Glomerular visceral epithelial cell (primary cell): ENCODE measurements at regions not wholly inside any gene's neighbourhood (a gene's known extent, or its start where the extent isn't known, plus 50 kb on each side); places are given as distances from the start of the nearest gene placed in this dataset.
"Not testable (repeated sequence)": the region's sequence is repeated elsewhere in the genome, so short reads cannot be mapped to it uniquely, and the experiment has no call there.

Experiments used
- DNase-seq: peaks from one replicate; pipeline ENCODE4 v3.0.0-alpha.2; 2016; ENCODE audit errors: extremely low spot score

DNA sequence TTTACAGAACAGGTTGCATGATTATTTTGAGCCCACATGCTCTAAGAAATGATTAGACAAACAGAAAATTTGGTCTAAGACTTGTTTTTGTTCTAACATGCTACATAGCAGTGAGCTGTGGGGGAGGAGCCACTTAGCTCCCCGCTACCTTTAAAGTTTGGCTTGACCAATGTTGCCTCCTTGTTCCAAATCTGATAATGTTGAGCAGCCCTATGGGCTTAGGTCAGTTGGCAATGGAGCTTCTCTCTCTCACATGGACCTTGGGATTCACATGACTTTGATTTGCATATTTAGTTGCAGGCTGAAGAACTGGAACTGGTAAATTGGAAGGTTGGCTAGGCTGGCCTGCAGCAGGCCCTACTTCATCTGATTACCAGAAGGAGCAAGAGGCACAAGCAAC, 116.4 kb downstream of the EBLN2 start:
- no peak for DNase-seq

DNA sequence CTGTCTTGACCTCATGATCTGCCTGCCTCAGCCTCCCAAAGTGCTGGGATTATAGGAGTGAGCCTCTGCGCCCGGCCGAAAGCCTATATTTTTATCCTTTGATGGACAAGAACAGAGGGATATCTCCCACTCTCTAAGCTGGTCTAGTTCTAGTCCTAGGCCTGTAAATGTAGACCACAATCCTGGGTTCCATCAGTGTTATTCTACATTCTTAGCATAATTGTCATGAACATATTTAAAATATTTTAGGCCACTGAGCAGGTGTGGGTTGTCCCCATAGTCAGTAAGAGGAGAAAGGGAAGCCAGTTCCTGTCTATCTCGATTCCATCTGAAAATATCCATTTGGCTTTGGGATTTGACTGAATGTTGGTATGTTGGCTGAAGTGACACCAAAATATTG, 118.1 kb downstream of the EBLN2 start:
- no peak for DNase-seq

DNA sequence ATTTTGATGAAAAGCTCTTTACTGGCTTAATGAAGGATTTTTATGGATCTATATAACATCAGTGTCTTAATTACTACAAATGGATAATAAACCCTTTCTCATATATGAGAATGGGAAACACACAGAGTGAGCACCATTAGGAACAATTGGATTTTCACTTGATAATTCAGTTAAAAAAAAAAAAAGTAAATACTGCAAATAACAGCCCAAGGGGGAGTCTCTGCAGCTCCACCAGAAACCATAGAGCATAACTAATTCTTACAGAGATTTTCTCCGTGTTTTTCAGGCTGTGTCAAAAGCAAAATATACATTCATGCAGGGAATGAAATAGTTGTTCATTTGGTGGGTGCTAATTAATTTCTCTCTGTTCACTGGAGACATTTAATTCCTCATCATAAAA, 125.3 kb downstream of the EBLN2 start:
- no peak for DNase-seq

DNA sequence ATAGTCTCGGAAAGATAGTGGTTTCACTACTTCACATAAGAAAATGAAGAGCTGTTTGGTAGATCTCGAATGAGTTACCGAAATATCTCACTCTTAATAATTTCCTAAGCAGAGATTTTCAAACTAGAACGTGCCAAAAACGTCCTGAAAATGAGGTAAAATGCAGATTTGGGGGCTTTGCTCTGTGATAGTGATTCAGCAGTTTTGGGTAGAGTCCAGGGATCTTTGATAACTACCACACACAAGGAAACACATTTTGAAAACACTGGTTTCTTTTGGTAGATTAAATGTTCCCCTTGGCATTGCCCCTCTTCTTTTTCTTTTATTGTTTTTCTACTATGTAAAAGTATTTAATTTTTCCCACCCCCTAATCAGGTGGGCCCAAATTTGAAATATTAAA, 125.9 kb downstream of the EBLN2 start:
- no peak for DNase-seq

DNA sequence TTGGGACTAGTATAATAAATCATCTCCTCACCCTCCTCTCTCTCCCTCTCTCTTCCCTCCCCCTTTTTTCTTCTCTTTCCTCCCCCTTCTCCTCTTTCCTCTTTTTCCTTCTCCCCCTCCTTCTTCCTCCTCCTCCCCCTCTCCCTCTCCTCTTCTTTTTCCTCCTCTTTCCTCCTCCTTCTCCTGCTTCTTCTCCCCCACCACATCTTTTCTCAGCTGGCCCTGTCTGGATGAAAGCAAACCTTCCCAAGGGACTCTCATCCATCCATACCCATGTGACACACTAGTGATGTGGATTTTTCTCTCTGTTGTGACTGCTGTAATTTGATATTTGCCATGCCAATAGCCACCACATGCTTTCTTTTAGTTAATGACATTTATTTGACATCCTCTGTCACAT, 127.2 kb downstream of the EBLN2 start:
- no peak for DNase-seq

DNA sequence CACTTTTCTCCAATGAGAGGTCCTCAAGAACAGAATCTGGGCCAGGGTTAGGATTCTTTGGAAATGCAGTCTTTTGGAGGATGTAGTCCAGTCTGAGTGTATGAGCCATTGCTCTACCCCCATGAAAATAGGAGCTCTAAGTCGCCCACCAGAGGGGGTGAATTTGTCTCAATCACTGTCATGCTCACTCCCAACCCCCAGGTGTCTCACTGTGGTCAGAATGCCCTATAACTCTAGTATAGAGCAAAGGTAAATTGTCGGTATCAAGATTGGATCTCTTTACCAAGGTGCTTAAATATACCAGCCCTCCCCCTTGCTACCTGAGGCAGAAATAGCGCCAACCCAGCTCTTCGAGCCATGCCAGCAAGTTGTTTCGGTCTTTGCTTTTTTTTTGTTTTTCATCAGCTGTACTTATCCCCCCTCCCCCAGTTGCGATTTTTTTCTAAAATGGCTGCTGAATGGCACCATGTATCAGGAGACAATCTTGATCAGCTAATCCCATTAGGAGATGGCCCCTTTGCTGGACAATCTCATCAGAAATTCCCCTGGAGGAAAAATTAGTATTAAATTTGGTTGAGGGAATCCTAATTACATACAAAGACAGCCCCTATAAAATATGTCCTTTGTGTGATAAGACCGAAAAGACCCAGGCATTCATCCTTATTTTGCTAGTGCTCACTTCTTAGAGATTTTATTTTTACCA, 130.7 kb downstream of the EBLN2 start:
- no peak for DNase-seq

DNA sequence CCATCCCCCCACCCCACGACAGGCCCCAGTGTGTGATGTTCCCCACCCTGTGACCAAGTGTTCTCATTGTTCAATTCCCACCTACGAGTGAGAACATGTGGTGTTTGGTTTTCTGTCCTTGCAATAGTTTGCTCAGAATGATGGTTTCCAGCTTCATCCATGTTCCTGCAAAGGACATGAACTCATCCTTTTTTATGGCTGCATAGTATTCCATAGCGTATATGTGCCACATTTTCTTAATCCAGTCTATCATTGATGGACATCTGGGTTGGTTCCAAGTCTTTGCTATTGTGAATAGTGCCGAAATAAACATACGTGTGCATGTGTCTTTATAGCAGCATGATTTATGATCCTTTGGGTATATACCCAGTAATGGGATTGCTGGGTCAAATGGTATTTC, 132.5 kb downstream of the EBLN2 start:
- DNase-seq, result not testable (repeated sequence)

DNA sequence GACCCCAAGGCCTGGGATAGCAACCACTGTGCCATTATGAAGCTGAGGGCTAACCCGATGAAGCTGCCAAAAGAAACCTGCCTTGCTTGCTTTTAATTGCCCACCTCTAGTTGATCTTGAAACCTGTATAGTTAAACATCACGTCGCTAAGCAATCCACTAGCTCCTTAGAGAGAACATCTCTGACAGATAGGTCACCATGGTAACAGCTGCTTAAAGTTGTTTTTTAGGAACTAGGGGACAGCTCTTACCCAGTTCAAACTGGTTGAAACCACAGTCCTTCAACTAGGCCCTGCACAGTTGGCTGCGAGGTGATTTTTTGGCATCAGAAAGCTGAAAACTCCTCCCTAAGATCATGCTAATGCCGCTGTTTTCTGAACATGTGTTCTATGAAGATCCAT, 135.7 kb downstream of the EBLN2 start:
- DNase-seq, result no peak

DNA sequence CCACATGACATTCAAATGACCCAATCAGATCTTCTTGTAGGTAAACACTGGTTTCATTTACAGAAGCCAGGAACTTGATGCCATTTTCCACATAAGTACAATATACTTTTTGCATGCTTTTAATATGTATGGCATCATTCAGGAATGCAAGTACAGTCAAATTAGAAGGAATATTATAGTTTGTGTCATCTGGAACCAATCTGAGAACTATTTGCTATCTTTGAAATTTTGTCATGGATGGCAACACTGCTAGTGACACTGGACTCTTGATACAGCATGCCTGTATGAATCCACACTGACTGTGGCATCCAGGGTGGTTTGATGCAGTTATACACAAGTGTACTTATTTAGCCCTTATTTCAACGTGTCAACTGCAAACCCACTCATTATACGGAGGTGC, 141.6 kb downstream of the EBLN2 start:
- DNase-seq, result no peak

DNA sequence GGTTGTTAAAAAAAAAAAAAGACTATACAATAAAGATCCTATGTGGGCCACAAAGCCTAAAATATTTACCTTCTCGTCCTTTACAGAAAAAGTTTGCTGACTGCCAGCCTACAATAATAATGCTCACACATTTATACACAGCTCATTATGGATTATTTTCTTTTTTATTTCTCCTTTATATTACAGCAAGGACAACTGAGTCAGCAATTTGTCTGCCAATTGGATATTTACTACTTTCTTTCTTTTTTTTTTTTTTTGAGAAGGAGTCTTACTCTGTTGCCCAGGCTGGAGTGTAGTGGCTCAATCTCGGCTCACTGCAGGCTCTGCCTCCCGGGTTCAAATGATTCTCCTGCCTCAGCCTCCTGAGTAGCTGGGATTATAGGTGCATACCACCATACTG, 142.2 kb downstream of the EBLN2 start:
- no peak for DNase-seq

DNA sequence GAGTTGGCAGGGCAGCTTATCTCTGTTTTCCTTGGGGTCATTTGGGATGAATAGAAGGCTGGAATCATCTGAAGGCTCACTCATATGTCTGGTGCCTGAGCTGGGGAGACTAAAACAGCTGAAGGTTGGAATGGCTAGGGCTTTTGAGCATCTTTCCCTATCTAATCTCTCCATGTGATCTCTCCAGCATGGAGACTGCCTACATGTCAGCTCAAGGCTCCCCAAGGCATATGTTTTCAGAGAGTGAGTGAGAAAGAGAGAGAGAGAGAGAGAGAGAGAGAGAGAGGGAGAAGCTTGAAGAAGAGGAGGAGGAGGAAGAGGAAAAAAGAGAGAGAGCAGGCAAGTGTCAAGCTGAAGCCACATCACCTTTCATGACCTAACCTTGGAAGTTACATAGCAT, 143.4 kb downstream of the EBLN2 start:
- DNase-seq, result no peak

DNA sequence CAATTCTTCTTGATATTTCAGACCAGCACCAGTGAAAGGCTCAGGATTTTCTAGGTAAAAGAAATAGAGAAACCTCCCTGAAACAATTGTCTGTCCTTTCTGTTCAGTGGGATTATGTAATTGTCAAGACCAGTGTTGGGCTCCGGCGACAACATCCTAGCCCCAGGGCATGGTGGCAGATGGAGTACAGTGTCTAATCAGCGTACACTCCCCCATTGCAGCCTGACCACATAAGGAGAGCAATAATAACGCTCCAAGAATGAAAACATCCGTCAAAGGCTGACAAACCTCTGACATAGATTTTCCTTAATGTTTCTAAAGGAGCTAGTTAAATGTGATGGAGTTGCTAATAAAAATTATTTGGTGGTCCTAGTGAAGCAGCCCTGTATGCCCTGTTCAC, 144.6 kb downstream of the EBLN2 start:
- DNase-seq, result no peak

DNA sequence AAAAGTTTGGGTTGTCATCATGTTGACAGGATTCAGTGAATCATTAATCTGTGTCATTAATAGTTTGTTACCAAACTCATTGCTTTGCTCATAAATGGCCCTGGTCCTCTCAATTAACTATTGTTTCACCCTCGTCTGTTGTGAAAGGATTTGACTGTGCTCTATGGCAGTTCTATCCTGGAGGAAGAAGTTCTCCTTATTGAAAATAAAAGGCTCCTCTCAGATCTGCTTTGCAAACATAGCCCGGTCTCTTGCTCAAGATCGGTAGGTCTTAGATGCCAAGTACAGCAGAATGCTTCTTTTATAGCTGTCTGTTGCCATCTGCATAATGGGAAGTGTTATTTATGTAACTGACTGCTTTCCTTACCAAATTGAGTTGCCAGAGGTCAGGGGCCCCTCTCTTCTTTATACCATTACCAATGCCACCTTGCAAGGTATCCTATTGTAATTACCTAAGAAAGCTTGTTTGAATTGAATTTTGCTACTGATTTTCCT, 146.5 kb downstream of the EBLN2 start:
- DNase-seq, result no peak

DNA sequence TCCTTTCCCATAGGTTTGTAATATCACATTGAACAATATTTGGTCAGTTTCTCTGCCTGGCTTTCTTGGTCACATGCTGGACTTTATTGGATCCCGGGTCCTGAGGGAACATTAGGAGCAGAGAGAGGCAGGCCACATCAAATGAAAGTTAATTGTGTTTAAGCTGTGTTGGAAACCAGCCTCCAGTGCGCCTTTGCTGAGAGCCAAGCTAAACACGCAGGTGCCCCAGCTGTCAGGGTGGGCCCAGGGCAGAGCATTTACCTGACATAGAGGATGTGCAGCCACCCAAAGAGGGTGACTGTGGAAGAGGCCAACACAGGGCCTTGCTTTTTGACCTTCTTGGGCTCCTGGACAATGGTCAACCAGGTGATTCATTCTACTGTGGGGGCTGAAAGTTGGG, 149.3 kb downstream of the EBLN2 start:
- DNase-seq, result no peak

DNA sequence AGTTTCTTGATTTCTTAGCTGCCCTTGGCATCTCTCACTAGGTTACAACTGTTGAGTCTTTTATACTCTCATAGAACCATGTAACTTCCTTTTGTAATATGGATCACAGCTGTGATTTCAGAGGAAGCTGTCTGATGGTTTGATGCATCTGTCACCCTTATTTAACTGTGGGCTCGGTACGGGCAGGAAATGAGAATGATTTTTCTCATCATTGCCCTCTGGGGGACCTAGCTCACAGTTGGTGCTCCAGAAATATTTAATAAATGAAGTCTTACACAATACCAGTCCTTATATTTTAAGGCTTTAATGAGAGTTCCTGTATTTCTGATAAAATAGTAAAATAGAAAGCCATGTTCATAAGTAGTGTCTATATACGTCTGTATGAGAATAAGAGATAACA, 151.2 kb downstream of the EBLN2 start:
- DNase-seq, result no peak

DNA sequence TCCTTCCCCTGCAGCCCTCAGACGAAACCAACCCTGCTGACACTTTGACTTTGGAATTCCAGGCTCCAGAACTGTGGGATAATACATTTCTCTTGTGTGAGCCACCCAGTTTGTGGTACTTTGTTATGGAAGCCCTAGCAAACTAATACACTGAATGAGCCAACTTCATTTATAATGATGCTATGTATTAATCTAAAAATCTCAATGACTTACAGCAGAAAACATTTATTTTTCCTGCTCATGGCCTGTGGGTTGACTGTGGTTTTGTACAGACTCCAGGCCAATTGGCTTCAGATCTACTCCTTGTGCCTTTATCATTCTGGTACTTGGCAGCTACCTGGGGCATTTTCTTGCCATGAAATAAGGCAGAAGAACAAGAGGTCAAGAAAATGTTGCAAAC, 152.4 kb downstream of the EBLN2 start:
- DNase-seq, result no peak

DNA sequence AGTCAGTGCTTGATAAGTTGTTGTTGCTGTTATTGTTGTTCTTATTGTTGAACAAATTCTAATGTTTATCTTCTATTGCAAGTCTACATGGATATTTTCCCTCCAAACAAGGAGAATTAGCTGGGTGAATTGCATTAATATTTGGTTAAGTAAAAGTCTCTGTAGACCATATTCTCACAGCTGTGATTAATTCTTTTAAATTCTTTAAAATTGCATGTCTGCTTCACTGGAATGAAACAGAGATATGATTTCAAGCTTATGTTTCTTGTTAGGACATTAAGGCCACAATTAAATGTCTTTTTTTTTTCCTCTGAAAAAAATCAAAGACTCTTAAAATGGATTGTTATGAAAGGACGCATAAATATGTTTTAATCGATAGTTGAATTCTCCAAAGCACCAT, 153.4 kb downstream of the EBLN2 start:
- no peak for DNase-seq

DNA sequence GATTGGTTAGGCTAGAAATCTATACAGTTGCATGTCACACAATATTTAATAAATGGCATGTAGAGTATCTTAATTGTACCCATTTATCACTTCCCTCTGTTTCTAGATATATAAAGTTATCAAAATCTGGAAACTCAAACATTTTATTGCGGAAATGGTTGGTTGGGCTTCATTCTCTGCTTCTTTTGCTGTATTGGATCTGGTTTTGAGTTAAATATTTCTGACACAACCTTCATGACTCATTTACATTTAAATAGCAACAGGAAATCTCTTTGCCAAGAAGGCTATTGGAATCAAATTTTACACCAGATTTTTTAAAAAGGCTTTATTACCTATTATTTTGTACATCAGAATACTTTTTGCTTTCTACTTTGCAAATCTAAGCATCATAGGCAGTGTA, 153.8 kb downstream of the EBLN2 start:
- DNase-seq, result no peak

DNA sequence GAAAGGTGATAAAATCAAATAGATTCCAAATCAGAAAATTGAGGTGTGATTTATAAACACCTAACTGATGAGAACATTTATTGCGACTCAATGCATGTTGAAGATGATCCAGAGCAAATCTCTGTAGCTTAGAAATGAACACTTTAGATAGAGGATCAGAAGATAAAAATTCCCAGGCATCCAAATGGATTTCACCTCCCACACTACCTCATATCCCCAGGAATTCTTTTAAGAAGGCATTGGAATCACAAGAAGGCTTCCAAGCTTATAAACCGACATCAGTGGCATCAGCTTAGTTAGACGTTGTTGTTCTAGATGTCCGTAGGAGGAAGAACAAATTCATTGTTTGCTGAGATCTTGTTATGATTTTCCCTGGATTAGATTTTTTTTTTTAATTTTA, 154.4 kb downstream of the EBLN2 start:
- no peak for DNase-seq

DNA sequence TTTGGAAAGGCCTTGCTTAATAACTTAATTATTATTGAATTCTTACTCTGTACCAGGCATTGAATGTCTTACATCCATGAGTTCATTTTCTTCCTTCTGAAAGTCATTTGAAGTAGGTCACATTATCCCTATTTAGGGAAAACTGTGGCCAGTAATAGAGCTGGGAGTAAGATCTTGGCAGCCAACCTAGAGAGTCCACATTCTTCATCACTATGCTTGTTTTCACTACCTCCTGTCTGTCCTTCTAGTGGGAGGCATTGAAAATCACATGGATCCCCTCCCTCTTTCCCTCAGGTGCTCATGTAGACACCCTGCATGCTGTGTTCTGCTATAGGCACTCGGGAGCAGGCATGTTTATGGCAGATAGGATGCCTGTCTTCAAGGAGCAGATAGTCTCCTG, 154.9 kb downstream of the EBLN2 start:
- no peak for DNase-seq

DNA sequence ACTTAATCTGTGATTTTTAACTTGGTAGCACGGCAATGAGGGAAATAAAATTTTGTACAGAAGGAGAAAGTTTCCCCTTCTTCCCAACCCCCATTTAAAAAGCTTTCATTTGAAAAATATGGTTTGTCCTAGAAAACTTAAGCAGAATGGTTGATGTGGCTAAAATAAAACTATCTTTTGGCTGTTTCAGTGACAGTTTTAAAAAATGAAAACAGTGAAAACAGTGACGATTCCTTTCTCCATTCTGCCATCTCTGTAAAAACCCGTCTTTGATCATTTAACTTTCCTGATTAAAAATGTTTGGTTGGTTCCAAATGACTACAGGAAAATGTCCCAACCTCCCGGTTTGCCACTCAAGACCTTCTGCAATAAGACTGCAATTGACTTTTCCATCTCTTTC, 160.7 kb downstream of the EBLN2 start:
- no peak for DNase-seq

DNA sequence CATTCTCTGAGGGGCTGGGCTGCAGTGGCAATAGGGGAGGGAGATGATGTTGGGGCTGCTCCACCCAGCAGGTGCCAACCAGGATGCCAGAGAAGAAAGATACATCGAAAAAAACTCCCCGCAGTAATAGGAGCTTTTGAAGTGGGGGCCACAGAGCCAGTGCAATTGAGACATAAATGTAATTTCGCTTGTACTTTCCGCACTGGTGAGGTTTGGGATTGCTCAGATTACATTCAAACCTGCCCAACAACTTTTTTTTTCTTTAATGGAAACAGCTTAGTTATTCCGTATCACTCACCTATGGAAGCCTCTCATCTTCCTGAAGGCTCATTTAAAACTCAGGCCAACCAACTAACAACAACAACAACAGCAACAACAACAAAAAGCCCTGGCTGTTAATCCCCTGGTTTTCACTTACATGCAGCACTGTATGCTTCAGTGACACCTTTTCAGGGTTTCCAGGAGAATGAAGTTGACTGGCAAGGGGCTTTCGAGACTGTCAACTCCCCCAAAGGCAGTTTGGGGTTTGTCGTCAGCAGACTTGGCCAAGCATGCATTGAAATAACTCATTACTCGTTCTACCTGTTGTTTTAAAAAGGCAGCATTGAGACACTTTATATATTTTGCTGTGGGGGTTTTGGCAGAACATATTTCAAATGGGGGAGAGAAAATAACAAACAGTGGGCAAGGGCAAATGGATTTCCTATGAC, 163.8 kb downstream of the EBLN2 start:
- DNase-seq, result no peak

DNA sequence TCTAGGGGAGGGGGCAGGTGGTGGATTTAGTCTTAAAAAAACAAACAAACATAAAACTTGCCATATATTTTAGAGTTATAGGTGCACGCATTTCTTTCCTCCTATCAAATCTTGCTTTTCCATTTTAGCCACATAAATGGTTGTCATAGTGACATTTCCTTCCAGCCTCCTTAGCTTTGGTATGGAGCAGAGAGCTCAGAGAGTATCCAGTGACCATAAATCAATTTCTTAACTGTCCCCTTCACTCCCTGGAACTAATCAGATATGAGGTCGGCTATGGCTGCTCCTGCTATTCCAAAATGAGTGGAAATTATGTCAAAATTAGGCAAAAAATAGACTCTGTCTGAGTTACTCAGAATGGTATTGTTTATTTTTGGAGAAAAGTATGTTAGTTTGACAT, 164.5 kb downstream of the EBLN2 start:
- DNase-seq, result no peak

DNA sequence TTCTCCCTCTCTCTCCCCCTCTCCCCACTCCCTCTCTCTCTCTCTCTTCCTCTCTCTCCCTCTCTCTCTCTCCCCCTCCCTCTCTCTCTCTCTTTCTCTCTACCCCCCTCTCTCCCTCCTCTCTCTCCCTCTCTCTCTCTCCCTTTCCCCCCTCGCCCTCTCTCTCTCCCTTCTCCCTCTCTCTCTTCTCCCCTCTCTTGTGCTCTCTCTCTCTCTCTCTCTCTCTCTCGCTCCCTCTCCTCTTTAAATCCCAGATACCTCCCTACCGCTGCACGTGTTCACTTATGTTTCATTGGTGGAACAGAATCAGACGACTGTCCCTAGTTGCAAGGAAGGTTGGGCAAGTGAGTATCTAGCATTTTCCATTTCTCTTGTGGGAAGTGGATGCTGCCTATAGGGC, 166.5 kb downstream of the EBLN2 start:
- DNase-seq, result no peak
